Loucy (cell line): ENCODE measurements at regions not wholly inside any gene's neighbourhood (a gene's known extent, or its start where the extent isn't known, plus 50 kb on each side); places are given as distances from the start of the nearest gene placed in this dataset.

Source experiments
- H2AFZ ChIP-seq: fragments of 200-600 bp; sonication (generic); 2 replicates; pipeline ENCODE4 v1.6.0; 2016; ENCODE audit warnings: antibody characterized with exemption, mild to moderate bottlenecking, low read length, moderate library complexity
- H3F3A ChIP-seq: fragments of 200-600 bp; 2 replicates; pipeline ENCODE4 v1.6.0; 2016; ENCODE audit warnings: antibody characterized with exemption, low read depth, mild to moderate bottlenecking
- H3K27me3 ChIP-seq: fragments of 200-600 bp; sonication (generic); 2 replicates; pipeline ENCODE4 v1.6.1; 2014; ENCODE audit warnings: low read length, mild to moderate bottlenecking; ENCODE audit not compliant: insufficient read depth, poor library complexity, severe bottlenecking
- H3K36me3 ChIP-seq: fragments of 200-600 bp; sonication (generic); 2 replicates; pipeline ENCODE4 v1.6.1; 2016; ENCODE audit warnings: low read length; ENCODE audit not compliant: insufficient read depth
- H3K4me1 ChIP-seq: fragments of 200-600 bp; sonication (generic); 2 replicates; pipeline ENCODE4 v1.5.1; 2014; ENCODE audit warnings: low read length, mild to moderate bottlenecking; ENCODE audit not compliant: insufficient read depth, poor library complexity, severe bottlenecking
- H3K4me2 ChIP-seq: fragments of 200-600 bp; sonication (generic); 2 replicates; pipeline ENCODE4 v1.6.0; 2014; ENCODE audit warnings: antibody characterized with exemption, low read length, low read depth, mild to moderate bottlenecking; ENCODE audit not compliant: poor library complexity, severe bottlenecking
- H3K4me3 ChIP-seq: fragments of 200-600 bp; sonication (generic); 2 replicates; pipeline ENCODE4 v1.5.1; 2014; ENCODE audit warnings: low read length, mild to moderate bottlenecking, mixed read lengths; ENCODE audit not compliant: poor library complexity, severe bottlenecking
- H3K79me2 ChIP-seq: fragments of 200-600 bp; sonication (generic); 2 replicates; pipeline ENCODE4 v1.6.1; 2014; ENCODE audit warnings: low read length; ENCODE audit not compliant: insufficient read depth
- H3K9ac ChIP-seq: fragments of 200-600 bp; sonication (generic); 2 replicates; pipeline ENCODE4 v1.6.0; 2014; ENCODE audit warnings: mild to moderate bottlenecking, low read depth, low read length, moderate library complexity; ENCODE audit not compliant: poor library complexity, severe bottlenecking
- H3K9me2 ChIP-seq: fragments of 200-600 bp; sonication (generic); replicated peaks from 2 replicates; pipeline ENCODE4 v1.6.1; 2016; ENCODE audit warnings: low read depth, low read length, mixed read lengths
- H3K9me3 ChIP-seq: fragments of 200-600 bp; sonication (generic); 2 replicates; pipeline ENCODE4 v1.6.1; 2014; ENCODE audit warnings: mild to moderate bottlenecking, antibody characterized with exemption, low read length, low read depth; ENCODE audit not compliant: insufficient read depth
- H4K20me1 ChIP-seq: fragments of 200-600 bp; sonication (generic); 2 replicates; pipeline ENCODE4 v1.6.0; 2014; ENCODE audit warnings: antibody characterized with exemption, low read length, mild to moderate bottlenecking; ENCODE audit not compliant: insufficient read depth, poor library complexity, severe bottlenecking
- CTCF ChIP-seq: fragments of 200-600 bp; sonication (generic); conservative IDR thresholded peaks from 2 replicates; pipeline ENCODE4 v1.5.1; 2014; ENCODE audit warnings: mild to moderate bottlenecking, antibody characterized with exemption, low read length
- EZH2phosphoT487 ChIP-seq: fragments of 200-600 bp; IDR thresholded peaks from 2 replicates; pipeline ENCODE4 v1.6.1; 2018; ENCODE audit warnings: antibody characterized with exemption, mild to moderate bottlenecking, moderate library complexity, borderline replicate concordance

DNA sequence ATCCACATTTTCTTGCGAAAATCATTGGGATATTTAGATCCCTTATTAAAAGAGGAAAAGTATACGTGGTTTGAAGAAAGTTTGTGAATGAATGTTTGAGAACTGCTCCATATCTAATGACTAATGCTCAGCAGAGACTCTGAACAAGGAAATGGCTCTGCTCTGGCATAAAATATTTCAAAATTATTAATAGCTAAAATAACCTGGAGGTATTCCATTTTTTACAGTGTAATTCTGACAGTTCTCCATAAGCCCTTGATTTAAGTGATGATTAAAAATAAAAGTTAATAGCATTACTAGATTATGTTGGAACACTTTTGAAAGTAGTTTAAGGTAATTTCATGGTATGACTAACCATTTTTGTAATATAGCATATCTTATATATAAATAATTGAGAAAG lies 1276.9 kb upstream of the TENM3 start:
- Histone ChIP-seq H3K4me2 (no peak overlapping the region), H3K9me3 (no peaks in the 10 kb centered on the region), H4K20me1 (no peaks in the 10 kb centered on the region), H3K9me2 (no peaks in the 10 kb centered on the region), H3K4me1 (no peaks in the 10 kb centered on the region), H3F3A (no peaks in the 10 kb centered on the region), H3K79me2 (no peaks in the 10 kb centered on the region), H3K4me3 (no peak overlapping the region), H3K9ac (no peak overlapping the region), H3K36me3 (no peaks in the 10 kb centered on the region), H2AFZ (no peak overlapping the region), H3K27me3 (no peaks in the 10 kb centered on the region)
- TF ChIP-seq EZH2phosphoT487: no peak
- no peak for TF ChIP-seq CTCF

GRCh38 chr4:180967936-180968335 lies 1275.3 kb upstream of the TENM3 start:
- H3K79me2 ChIP-seq: no peaks in the 10 kb centered on the region
- no peak overlapping the region for H2AFZ ChIP-seq
- no peaks in the 10 kb centered on the region for H3K36me3 ChIP-seq
- H3F3A ChIP-seq: no peaks in the 10 kb centered on the region
- no peaks in the 10 kb centered on the region for H3K27me3 ChIP-seq
- no peak overlapping the region for H3K9ac ChIP-seq
- no peaks in the 10 kb centered on the region for H3K9me2 ChIP-seq
- no peak overlapping the region for H3K4me3 ChIP-seq
- TF ChIP-seq EZH2phosphoT487: no peak
- TF ChIP-seq CTCF: no peak
- H3K9me3 ChIP-seq: no peaks in the 10 kb centered on the region; the same call in 1 of the 2 replicates
- no peak overlapping the region for H3K4me2 ChIP-seq
- H3K4me1 ChIP-seq: no peaks in the 10 kb centered on the region
- no peaks in the 10 kb centered on the region for H4K20me1 ChIP-seq

DNA sequence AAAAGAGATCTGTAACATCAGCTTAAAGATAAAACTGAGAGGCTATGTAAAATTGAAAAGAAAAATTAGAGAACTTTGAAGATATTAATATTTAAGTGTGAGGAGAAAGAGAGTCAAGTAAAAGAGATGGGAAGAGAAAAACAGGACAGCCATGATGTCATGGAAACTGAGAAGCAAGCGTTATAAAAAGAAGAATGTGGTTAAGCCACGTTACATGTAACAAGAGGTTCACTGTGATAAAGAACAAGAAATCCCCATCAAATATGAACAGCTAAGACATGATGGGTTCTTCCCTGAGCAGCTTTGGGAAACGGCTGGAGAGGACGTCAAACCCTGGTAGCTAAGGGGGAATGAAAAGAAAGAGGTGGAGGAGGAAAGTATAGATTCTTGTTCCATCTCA lies 1269.3 kb upstream of the TENM3 start:
- Histone ChIP-seq H4K20me1 (no peaks in the 10 kb centered on the region), H2AFZ (no peak overlapping the region), H3K4me2 (no peak overlapping the region), H3K36me3 (no peaks in the 10 kb centered on the region), H3K27me3 (no peaks in the 10 kb centered on the region), H3K9me2 (no peaks in the 10 kb centered on the region), H3K9me3 (no peaks in the 10 kb centered on the region; the same call in 1 of the 2 replicates), H3K4me1 (no peaks in the 10 kb centered on the region), H3K9ac (no peak overlapping the region), H3K4me3 (no peak overlapping the region), H3K79me2 (no peaks in the 10 kb centered on the region), H3F3A (no peaks in the 10 kb centered on the region)
- no peak for TF ChIP-seq CTCF
- no peak for TF ChIP-seq EZH2phosphoT487
